Neural progenitor cell (in vitro differentiated cells): ENCODE measurements at regions not wholly inside any gene's neighbourhood (a gene's known extent, or its start where the extent isn't known, plus 50 kb on each side); places are given as distances from the start of the nearest gene placed in this dataset.

Experiments
- EZH2 ChIP-seq: fragments of 200-600 bp; sonication (generic); IDR thresholded peaks from 2 replicates; pipeline ENCODE4 v1.6.1; 2017; ENCODE audit warnings: antibody characterized with exemption, mild to moderate bottlenecking, moderate library complexity
- EZH2phosphoT487 ChIP-seq: fragments of 200-600 bp; sonication (generic); IDR thresholded peaks from 2 replicates; pipeline ENCODE4 v1.6.1; 2017; ENCODE audit warnings: antibody characterized with exemption
- TF ChIP-seq, protein P1 (sequence below): fragments of 200-600 bp; sonication (generic); IDR thresholded peaks from 2 replicates; pipeline ENCODE4 v1.5.1; 2017; ENCODE audit warnings: antibody characterized with exemption, mild to moderate bottlenecking

DNA sequence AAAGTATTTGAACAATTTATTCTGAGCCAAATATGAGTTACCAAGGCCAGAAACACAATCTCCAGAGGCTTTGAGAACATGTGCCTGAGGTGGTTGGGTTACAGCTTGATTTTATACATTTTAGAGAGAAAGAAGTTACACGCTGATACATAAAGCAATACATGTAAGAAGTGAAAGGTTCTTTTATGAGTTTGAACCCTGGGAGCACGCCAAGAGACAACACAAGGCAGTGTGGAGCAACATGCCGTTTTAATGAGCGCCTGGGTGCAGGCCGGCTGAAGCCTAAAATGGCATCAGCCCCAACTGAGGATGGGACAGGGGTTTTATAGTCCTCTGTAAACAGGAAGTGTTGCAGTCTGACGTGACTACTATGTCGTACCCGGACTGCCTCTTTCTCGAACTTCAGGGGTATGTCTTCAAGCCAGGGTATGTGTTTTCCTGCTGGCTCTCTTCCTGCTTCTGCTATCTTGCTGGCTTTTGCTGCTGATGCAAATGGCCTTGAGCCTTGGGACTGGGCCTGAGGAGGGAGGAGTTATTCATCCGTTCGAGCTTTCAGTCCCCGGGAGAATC is 193.7 kb downstream of the CYLC2 start:
- TF ChIP-seq, protein P1, sequence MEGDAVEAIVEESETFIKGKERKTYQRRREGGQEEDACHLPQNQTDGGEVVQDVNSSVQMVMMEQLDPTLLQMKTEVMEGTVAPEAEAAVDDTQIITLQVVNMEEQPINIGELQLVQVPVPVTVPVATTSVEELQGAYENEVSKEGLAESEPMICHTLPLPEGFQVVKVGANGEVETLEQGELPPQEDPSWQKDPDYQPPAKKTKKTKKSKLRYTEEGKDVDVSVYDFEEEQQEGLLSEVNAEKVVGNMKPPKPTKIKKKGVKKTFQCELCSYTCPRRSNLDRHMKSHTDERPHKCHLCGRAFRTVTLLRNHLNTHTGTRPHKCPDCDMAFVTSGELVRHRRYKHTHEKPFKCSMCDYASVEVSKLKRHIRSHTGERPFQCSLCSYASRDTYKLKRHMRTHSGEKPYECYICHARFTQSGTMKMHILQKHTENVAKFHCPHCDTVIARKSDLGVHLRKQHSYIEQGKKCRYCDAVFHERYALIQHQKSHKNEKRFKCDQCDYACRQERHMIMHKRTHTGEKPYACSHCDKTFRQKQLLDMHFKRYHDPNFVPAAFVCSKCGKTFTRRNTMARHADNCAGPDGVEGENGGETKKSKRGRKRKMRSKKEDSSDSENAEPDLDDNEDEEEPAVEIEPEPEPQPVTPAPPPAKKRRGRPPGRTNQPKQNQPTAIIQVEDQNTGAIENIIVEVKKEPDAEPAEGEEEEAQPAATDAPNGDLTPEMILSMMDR: no peak
- TF ChIP-seq EZH2phosphoT487 (no peak), EZH2 (no peak)
